Frontal cortex (tissue), 3 donors: ENCODE measurements at regions not wholly inside any gene's neighbourhood (a gene's known extent, or its start where the extent isn't known, plus 50 kb on each side); places are given as distances from the start of the nearest gene placed in this dataset.
"Not testable (repeated sequence)": the region's sequence is repeated elsewhere in the genome, so short reads cannot be mapped to it uniquely, and the experiment has no call there.

Source experiments
- DNase-seq, 2 donors: peaks; one replicate each; pipeline ENCODE4 v3.0.0; 2012; ENCODE audit warnings: low spot score in 2 of 2
- FAIRE-seq: peaks from 2 replicates; lab custom pipeline; 2012; peaks lifted over from hg19 to GRCh38; lab: Jason Lieb, UNC
- donor health status: control.
- donor health status: control.
- donor health status: control.

DNA sequence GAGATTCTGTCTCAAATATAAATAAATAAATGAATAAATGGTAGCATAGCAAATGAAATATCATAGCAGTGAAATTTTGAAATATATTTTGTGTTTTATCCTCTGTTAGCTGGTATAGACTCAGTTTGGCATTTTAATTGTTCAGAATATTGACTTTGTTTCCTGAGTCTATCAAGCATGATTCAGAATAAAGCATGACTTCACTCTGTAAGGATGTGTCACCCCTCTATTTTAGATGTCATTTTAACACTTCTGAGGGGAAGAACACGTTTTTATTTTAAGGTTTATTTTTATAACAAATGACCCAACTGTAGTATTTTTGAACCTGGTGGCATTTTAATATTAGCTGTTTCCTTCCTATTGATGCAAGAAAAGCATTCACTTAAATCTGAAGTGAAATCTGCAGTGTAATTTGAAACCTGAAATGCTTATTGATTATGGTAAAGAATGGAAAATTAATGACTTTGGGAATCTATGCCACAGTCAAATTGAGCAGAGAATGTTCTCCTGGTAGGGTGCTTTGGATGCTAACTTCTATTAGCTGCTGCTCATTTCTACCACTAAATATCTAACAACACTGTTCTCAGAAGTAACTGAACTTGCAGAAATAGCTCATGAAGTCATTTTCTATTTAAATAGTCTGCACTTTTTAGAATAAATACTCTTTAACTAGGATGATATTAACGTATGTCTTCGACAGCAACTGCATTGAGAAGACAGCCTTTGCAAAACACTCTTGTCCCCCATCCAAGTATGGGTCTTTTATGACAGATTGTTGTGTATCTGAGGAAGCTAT is 114.2 kb downstream of the SOX4 start:
- FAIRE-seq, result no peak
- no peak for DNase-seq

DNA sequence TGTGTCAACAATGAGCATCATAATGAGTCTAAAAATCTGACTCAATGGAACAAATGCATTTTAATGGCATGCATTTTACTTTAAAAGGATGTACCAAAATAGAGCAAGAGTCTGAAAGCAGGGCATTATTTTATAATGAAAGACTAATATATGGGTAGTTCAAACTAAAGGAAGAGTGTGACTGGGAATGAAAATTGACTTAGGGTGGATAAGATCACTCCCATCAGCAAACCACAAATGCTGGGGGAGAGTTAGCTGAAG is 114.7 kb downstream of the SOX4 start:
- no peak for FAIRE-seq
- no peak for DNase-seq

DNA sequence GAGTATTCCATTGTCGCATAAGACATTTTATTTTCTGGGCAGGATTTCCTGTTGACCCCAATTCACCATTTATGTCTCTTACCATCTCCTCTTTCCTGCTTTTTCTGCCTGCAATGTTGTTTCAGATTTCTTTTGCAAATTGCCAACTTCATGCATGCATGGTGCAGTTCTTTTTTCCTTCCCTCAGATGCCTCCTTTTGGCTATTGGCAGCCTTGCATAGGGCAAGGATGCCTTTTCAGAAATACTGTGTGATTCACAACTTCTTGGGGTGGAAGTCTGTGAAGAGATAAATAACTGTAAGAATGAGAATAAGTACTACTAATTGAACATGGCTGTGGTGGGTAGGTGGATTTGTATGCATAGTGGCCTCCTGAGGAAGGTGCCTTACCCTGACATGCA is 116.7 kb downstream of the SOX4 start:
- no peak for DNase-seq
- FAIRE-seq, result no peak

DNA sequence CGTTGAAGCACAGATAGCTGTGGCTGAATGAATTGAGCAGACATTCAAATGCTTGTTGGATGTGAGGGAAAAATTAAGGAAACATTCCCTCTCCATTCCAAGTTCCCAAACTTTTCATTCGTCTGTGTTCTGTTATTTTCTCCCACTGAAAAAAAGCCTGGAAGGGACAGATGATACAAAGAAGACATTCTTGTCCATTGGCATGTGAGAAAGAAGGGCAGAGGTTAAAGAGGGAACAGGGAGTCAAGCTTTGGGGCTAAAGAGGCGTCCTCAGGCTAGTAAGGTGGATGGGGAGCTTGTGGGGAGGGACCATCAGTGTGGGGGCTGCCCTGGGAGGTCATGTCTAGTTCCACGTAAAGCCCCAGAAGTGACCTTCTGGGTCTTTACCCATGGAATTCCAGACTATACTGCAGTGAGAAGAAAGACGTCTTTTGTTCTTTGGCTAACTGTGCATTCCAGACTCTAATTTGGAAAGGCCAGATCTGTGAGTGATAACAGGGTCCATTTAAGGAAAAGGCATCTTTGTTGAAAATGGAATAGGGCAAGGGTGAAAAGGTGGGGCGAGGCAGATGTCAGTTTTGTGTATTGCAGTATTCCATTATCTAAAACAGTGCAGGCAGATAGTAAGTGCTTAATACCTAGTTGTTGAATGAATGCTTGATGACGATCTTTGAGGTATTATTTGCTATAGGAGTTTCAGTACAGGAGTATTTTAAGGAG is 117.5 kb downstream of the SOX4 start:
- DNase-seq, result no peak
- no peak for FAIRE-seq

DNA sequence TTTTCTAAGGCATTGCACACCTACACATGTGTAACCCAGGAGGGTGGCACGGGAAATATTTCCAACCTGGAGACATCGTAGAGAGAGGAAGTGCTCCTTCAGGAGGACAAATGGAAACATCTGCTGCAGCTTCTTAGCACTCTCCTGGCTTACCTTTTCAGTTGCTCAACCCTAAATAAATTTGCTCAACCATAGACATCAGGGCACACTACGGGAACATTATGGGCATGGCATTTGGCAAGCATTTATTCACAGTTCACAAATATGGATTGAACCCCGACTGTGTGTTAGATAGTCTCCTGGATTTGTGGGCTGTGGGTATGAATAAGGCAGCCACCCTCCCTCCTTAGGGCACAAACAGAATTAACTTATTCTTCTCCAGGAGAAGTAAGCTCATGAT is 118.7 kb downstream of the SOX4 start:
- DNase-seq, result no peak
- FAIRE-seq, result no peak

DNA sequence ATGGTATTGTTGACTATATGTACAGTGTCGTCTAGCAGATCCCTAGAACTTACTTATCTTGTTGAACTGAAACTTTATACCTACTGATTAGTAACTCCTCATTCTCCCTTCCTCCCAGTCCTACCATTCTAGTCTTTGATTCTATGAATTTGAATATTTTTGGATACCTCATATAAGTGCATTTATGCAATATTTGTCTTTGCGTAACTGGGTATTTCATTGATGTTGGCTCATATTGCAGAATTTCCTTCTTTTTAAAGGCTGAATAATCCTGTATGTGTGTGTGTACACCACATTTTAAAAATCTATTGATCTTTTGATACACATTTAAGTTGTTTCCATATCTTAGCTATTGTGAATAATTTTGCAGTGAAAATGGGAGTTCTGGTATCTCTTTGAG is 119.9 kb downstream of the SOX4 start:
- FAIRE-seq (no peak), DNase-seq (no peak)

DNA sequence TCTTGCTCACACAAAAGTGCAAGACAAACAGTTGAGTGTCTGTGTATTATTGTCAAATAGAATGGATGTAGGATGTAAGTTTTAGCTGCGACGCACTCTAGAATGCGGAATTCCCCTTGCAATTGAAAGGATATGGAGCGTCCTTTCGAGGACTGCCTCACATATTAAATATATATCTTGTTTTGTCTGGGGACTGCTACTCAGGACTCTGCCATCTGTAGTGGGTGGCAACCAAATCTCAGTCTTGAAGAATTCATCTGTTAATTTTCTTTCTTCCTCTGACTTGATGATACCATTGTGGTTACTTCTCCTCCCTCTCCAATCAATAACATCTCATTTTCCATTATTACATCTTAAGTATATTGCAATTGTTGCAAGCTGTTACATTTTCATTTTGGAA is 121.6 kb downstream of the SOX4 start:
- FAIRE-seq (no peak), DNase-seq (no peak)

DNA sequence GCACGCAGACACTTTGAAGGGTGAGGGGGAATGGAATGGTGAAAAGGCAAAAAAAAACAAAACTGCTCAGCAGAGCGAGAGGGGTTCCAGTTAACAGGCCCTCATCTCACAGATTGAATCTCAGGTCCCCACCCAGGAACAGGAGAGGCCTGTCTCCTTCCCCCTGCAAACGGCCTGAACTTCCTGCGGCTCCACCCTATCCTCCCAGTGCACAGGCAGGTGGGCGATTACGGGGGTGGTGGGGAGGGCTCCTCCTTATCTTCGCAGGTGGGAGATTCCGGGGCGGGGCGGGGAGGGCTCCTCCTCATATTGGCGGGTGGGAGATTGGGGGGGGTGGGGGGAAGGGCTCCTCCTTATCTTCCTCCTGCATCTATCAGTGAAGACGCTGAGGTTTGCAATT is 129.0 kb downstream of the SOX4 start:
- no peak for DNase-seq
- FAIRE-seq, result no peak

DNA sequence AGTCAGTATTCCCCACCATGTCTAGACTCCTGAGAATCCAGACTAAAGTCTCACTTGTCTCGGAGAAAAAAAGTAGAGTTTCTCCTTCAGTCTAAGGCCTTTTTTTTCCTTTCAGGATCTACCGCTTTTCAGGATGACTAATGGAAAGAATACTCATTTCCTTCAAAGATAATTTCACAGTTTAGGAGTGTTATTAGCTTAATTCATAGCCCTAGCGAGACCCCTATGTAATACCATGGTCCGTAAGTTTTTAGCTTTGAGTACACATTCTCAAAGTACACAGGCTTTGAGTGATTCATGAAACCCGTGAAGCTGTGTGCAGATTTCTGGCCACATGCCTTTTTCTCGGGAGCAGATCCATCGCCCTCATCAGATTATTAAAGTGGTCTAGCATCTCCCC is 133.1 kb downstream of the SOX4 start:
- no peak for FAIRE-seq

DNA sequence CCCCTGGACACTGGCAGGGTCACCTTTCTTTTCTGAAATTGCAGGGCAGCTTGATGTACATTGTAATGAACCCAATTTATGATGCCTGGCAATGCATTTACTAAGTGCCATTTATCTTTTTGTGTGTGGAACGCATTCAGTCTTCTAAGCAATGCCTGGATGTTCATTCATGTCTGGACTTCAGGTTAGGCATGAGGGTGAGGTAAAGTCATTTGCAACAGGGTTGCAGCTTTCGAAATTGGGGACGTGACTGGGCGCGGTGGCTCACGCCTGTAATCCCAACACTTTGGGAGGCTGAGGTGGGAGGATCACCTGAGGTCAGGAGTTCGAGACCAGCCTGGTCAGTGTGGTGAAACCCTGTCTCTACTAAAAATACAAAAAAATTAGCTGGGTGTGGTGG is 134.6 kb downstream of the SOX4 start:
- no peak for DNase-seq
- FAIRE-seq, result no peak

More for the DNA sequence above, 133.1 kb downstream of the SOX4 start:
- no peak for DNase-seq

DNA sequence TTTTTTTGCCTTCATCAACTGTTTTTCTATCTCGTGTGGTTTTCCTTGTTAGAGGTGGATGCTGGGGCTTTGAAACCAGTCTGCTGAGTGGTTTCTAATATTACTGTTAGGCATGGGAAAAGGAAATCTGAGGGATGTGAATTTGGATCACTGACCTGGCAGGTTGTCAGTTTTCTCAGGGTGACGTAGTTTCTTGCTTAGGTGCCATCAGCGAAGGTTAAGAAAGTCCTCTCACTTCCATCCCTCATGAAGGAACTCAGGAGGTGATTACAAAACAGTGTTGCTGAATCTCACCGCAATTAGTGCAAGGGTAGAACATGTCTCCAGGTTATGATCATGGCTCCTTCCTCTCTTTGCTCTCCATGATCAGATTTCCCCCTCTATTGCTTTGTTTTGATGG is 135.9 kb downstream of the SOX4 start:
- FAIRE-seq, result no peak
- no peak for DNase-seq

DNA sequence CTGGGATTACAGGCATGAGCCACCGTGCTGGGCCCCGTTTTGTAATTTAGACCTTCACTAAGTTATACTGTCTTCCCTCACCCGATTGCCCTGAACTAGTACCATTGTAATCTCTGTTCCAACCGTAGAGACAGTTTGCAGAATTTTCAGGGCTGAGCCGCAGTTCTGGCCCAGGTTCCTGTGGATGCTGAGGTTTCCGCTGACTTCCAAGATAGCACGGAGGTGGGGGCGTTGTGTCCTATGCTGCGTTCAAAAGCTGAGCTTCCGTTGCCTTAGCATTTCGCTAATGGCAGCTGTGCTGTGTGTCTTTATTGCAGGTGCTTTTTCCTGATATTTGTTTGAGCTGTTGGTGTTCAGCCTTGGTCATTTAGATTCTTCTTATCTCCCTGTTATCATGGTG is 137.0 kb downstream of the SOX4 start:
- no peak for FAIRE-seq
- DNase-seq, result no peak

DNA sequence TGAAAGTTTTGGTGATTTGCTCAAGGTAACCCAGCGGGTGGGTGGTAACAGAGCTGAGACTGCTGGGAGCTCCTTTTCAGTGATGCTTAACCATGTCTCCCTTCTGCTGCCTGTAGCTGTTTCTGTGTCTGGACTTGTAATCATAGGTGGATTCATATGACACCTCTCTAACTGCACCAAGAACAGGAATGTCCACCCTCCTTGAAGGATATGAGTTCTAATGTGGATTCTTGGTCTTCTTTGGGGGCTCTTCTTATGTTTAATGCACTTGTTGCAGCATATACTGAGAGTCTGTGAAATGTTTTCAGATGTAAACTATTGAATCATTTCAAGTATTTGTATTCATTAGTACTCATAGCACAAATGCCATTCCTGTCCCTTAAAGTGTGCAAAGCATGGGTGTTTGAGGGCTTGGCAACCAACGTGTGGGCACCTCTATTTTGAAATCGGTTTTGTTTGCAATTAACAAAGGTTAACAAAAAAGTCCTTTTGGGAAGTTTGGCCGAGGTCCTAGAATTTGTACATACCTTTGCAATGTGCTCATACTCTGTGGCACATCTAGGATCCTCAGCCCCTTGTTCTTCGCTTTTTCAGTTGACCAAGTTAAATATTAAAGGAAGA is 138.0 kb downstream of the SOX4 start:
- FAIRE-seq (no peak), DNase-seq (no peak)

DNA sequence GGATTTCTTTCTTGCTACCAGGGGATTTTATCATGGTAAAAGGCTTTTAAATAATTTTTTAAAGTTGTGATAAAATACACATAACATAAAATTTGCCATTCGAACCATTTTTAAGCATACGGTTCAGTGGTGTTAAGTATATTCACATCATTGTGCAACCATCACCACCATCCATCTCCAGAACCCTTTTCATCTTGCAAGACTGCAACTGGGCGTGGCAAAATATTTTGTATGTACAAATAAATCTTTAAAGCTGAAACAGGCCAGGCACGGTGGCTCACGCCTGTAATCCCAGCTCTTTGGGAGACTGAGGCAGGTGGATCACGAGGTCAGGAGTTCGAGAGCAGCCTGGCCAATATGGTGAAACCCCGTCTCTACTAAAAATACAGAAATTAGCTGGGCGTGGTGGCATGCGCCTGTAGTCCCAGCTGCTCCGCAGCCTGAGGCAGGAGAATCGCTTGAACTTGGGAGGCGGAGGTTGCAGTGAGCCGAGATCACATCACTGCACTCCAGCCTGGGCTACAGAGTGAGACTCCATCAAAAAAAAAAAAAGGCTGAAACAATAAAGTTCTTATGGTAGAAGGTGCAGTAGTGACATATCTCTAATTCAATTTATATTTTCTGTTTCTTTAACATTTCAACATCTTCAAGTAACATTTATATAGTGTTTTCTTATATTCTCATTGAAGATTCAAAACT is 138.6 kb downstream of the SOX4 start:
- not testable (repeated sequence) for FAIRE-seq, DNase-seq

DNA sequence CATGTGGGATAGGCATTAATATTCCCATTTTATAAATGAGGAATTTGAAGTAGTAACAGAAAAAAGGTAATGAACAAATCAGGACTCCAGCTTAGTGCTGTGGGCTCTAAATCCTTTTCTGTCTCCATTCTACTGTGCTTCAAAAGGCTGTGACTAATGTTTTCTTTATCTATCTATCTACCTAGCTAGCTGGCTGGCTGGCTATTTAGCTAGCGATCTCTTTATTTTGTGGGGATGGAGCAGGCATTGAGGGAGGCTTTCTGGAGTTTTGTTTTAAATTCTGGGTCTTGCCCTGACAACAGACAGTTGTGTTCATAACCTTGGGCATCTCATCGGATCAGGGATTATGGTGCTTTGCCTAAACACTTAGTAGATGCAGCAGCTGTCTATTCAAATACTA is 139.2 kb downstream of the SOX4 start:
- DNase-seq (no peak), FAIRE-seq (no peak)

DNA sequence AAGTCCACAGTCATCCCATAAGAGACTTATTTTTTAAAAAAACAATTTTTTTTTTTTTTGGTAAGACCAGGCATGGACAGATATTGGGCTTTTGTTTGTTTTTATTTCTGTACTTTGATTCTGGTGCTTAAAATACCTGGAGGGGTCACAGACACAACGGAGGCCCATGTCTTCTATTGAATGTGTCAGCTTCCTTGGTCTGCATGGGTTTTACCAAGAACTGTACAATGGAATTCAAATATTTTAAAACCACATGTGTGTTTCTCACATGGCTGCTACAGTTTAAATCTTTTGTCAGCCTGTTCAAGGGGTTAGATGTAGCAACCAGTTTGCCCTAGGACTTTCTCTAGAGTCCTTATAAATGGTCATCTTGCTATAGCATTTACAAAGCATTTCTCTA is 139.8 kb downstream of the SOX4 start:
- no peak for DNase-seq
- no peak for FAIRE-seq

DNA sequence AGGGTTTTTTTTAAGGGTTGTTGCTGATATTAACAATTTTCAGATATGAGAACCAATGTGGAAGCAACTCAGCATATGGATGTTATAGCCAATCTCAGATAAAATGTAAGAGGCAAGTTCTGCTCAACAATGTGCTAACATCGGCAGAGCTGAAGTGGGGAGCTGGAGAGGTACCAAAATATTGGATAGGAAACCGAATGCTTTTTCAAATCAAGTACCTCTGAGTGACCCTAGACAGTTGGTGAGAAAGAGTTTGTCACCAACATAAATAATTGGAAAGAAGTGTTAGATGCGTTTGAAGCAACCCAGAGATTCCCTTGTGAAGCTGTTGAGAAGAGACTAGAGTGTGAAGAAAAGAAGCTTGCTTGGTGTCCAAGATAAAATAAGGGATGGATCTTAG is 140.7 kb downstream of the SOX4 start:
- no peak for DNase-seq
- FAIRE-seq, result no peak

DNA sequence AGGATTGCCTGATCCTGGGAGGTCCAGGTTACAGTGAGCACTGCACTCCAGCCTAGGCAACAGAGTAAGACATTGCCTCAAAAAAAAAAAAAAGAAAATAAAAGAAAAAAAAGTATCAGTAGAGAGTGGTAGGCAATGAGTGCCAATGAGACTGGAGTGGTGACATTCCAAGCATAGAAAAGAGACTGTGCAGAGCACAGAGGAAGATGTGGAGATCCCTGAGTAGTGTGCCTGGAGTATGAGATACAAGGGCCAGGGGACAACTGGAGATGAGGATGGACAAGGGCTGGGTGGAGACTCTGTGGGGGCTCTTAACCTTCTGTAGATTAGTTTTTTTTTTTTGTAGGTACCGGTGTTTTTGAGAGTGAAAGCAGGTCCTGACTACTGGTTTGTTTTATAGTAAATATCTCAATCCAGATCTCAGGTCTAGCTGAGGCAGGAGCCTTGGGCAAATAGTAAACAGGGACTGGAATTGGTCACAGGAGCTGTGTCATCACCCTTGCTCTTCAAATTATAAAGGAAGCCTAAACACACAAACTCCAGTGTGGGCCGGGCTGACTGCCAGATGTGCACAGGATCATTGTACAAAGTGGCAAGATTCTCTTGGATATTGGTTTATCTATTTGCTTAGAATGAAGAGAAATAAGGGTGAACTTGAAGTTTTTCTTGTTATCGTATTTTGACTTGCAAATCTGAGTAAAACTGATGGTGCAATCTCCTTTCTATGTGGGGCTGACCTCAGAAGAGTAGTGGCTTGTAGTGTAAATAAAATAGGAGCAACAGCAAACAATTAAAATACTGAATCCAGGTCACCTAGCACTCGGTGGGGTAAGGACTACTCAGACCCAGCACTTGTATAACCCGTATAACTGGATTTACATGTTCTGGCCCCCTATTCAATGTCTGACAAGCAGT is 144.9 kb downstream of the SOX4 start:
- FAIRE-seq, result no peak
- no peak for DNase-seq

DNA sequence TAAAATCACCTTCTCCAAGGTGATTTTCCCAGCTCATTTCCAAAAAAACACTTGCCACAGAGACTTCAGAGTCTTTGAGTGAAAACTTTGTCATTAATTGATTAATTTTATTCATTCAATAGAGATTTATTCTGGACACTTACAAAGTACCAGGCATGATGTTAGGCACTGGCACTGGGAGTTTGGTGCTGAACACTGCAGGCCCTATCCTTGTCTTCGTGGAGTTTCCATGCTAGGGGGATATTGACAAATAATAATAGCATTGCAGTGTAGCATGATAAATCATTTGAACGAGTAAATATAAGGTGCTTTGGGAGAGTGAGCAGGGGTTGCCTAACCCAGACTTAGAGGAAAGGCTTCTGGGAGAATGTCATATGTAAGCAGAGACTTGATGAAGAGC is 145.7 kb downstream of the SOX4 start:
- FAIRE-seq (no peak), DNase-seq (no peak)

DNA sequence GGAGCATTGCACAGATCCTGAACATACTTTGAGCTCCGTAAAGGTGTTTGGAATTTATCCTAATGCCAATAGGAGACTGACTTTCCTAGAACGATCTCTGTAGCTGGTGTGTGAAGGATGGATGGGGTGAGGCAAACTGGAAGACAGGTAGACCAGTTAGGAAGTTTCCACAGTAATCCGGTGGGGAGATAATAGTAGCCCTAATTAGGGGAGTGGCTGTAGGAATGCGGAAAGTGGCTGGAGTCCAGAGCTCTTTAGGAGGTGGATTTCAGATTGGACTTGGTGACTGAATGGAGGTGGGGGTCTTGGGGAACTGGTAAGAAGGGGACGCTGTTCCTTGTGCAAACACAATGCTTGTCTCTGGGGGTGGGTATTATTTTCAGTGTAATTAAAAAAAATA is 146.3 kb downstream of the SOX4 start:
- no peak for FAIRE-seq
- DNase-seq, result no peak
